GM12872 (cell line): ENCODE measurements at regions not wholly inside any gene's neighbourhood (a gene's known extent, or its start where the extent isn't known, plus 50 kb on each side); places are given as distances from the start of the nearest gene placed in this dataset.

Source experiments
- TF ChIP-seq, protein P1 (sequence below): IDR thresholded peaks from 3 replicates; pipeline ENCODE4 v1.5.1; 2011; ENCODE audit warnings: low read depth, mild to moderate bottlenecking, low read length, moderate library complexity; ENCODE audit not compliant: insufficient read depth

DNA sequence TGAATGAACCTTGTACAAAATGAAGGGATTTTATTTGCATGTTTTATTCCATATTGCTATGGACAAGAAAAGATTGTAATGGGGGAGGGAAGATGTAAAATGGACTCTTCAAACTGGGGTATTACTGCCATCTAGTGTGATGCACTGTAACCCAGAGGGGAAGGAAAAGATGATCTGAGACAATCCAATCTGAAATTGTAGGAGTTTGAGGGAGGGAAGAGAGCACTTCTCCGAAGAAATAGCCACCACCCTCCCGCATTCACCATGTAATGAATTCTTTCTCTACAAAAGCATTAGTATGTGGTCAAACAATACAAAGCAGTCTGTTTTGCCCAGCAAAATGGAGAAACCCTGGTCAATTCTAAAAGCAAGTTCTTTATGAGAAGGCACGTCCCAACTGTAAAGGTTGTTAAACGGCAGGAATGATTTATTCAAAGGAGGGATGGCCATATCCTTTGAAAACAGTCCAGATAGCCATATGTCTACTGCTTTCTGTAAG is 679.5 kb upstream of the NRSN1 start:
- TF ChIP-seq, protein P1, sequence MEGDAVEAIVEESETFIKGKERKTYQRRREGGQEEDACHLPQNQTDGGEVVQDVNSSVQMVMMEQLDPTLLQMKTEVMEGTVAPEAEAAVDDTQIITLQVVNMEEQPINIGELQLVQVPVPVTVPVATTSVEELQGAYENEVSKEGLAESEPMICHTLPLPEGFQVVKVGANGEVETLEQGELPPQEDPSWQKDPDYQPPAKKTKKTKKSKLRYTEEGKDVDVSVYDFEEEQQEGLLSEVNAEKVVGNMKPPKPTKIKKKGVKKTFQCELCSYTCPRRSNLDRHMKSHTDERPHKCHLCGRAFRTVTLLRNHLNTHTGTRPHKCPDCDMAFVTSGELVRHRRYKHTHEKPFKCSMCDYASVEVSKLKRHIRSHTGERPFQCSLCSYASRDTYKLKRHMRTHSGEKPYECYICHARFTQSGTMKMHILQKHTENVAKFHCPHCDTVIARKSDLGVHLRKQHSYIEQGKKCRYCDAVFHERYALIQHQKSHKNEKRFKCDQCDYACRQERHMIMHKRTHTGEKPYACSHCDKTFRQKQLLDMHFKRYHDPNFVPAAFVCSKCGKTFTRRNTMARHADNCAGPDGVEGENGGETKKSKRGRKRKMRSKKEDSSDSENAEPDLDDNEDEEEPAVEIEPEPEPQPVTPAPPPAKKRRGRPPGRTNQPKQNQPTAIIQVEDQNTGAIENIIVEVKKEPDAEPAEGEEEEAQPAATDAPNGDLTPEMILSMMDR: no peak

DNA sequence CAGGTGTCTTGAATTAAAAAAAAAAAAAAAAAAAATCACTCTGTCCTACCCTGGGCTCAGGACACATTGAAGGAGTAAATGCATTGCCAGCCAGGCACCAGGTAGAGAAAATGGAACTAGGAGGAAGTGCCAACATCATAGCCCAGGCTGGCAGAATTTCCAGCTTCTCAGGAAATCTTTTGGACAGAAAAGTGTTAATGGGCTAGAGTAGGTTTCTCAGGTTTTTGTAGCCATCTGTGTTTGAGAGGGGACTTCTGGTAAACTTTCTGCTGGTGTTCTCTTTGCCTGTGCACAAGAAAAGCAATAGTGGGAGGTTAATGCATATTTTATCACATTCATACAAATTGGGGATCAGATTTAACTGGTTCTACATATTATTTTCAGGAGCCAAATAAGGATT is 678.3 kb upstream of the NRSN1 start:
- TF ChIP-seq, protein P1: no peak

DNA sequence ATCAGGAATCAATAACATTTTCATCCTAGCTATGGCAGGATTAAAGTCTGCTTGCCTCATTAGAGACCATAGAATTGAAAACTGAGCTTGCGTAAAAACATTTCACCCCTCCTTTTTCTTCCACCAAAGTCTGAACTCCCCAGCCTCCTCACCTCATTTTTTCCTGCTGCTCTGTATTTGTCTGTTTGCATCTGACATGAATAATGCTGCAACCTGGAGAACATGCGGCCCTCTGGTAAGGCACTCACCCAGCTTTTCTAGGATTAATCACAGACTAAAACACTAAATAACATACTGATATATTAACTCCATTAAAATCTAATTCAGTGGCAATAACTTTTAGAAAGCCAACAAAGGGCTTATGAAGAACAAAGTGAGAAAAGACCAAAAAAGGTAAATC is 677.7 kb upstream of the NRSN1 start:
- TF ChIP-seq, protein P1: no peak

DNA sequence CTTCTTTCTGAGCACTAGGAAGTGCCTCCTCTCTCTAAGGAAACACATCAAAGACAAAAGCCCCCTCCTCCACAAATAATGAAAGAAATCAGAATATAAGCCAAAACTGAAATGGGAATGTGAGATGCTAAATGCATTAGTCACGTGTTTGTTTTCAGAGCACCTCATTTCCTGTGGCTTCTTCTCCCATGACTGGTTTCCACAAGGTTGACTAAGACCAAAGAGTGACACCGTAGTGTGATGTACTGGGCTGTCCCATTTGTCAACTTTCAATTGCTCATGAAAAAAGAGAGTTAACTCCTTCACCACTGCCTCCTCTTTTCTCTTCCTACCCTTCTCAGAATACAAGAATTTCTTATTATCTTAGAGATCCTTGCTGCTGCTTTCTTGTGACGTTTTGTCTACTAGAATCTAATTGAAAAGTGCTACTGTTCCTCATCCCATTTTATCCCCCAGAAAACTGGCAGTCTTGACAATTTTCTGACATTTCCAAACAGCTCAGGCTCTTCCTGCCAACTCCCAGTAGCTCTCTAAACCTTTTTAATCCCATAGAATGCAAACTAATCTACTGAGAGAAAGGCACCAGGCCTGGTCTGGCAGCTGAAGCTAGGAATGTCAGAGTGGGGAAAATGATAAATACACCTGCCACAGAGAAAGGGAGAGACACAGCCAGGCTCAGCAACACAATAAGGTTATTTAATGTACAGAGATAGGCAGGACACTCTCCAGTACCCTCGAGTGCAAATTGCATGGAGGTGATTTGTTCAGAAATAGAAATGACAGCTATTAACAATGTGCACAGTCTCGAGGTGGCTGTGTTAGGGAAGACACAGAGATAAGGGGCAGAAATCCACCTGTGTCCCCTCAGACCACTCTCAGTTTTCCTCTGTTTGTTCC is 671.7 kb upstream of the NRSN1 start:
- TF ChIP-seq, protein P1: no peak

DNA sequence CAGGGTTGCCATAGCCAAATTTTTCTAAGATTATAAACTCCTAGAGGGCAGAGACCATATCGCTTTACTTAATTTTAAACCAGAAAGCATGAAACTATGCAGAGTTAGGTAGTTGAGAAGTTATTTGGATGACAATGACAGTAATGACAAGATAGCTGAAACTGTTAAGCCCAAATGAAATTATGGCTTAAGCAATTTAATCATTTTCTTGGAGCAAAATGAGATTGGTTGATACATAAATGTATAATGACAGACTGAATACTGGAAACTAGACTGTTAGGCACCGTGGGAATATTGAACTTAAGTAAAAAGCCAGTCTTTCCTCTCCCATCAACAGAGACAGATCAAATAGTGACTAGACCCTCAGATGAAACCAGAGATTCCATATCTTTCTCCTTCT is 670.3 kb upstream of the NRSN1 start:
- TF ChIP-seq, protein P1: no peak

DNA sequence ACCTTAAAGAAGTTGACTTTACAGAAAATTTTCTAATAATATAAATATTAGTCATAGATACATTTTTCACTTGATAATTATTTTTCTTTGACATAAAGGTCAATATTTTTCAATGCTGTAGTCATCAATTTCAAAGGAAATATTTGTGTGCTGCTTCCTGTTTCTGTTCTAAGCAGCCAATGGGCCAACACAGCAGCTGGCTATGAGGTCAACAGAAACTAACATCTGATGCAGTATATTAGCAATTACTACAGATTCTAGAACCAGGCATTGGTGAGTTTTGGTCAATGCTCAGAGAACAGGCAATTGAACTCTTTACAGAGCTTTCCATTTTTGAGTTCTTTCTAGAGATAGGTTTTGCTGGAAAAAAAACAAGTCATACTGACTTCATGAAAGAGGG is 669.6 kb upstream of the NRSN1 start:
- TF ChIP-seq, protein P1: no peak

DNA sequence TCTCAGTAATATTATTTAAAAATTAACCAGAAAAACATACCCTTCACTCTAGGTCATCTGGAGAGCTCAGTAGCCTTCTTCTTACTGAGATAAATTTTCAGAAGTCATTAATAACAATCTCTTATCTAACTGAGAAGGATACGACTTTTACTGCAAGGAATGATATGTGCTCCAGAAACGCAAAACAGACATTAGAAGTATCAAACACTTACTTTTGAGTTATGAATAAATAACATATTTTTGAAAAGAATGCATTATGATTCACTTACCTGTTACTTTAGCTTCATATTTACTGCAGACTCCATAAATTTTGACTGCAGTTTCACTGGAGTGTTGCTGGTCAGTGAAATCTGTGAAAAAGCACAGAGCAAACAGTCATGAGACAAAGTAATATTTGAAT is 668.7 kb upstream of the NRSN1 start:
- TF ChIP-seq, protein P1: no peak
